Sciatic nerve (tissue), 2 donors: ENCODE measurements at regions not wholly inside any gene's neighbourhood (a gene's known extent, or its start where the extent isn't known, plus 50 kb on each side); places are given as distances from the start of the nearest gene placed in this dataset.

Source experiments
- ATAC-seq: fragments of 200-7000 bp; cut with Tn5 transposase; one replicate; pipeline ENCODE4 v1.9.1; 2020; ENCODE audit warnings: mild to moderate bottlenecking, moderate library complexity
- DNase-seq: peaks from one replicate; pipeline ENCODE4 v3.0.0-alpha.2; 2020; ENCODE audit warnings: low spot score
- intact Hi-C: fragments of 100-400 bp; cut with DNase I; formaldehyde crosslinking; loops from one replicate; pipeline ENCODE4 v1.14.2; 2022
- donor health status: DM: no; HTN: no; CAD: no.
- donor health status: DM: no; HTN: no; CAD: no.

DNA sequence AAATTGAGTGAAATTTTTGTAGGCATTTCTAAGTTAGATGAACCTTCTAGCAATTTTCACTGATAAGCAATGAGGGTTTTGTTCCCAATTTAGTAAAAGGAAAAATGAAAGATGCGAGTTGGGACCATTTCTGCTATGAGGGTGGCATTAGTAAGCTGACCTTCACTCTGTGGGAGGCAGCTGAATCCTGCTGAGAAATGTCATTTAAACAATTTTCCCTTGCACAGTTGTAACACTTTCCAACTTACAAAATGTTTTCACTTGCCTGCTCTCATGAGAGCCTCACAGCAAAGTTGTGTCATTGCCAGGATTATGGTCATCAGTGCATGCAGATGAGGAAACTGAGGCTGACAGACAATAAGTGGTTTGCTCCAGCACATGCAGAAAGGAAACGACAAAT, 527.7 kb downstream of the TNS1 start:
- intact Hi-C loops: no loop called here
- ATAC-seq (peak; percentile 20), DNase-seq (no peak)

DNA sequence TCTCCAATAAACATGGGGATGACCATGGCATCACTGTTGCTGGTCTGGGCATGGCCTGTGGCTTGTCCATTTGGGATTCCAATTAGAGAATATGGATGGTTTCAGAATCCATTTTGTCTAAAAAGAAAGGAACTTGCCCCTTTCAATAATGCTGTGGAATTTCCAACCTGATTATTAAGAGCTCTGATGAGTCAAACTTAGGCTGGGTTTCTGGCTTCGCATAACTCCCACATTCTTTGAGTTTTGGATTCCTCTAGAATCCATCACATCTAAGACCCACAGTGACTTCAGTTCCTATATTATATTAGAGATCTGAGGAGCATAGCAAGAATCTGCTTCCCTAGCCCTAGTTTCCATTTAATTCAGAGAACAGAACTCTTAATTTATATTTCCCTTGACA, 531.5 kb downstream of the TNS1 start:
- intact Hi-C loops: no loop called here
- ATAC-seq (no peak), DNase-seq (no peak)

DNA sequence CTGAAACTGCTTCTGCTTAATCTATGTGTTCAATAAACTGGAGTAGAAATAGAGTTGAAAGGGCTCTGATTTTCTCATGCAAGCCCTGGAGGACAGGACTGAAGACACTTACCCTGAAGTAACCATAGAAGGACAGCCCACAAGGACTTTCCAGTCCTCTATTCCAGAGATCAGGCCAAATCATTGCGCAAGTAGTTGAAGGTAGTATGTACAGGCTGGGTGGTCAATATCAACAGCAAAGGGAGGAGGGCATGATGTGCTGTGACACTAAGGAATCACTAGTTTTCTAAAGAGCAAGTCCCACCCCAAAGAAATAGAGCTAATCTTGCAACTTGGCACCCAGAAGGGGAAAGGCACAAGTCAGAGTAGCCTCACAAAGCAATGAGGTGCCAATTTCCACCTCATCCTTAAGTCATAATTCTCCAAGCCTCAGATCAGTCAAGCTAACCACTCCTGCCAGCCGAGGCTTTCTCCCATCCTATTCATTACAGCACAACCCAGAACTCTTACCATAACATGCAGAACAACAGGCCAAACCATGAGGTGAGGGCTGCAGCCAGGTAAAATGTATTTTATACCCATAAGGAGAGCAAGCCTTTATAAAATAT, 533.5 kb downstream of the TNS1 start:
- DNase-seq (no peak), ATAC-seq (peak; percentile 40)
- intact Hi-C loops: no loop called here

DNA sequence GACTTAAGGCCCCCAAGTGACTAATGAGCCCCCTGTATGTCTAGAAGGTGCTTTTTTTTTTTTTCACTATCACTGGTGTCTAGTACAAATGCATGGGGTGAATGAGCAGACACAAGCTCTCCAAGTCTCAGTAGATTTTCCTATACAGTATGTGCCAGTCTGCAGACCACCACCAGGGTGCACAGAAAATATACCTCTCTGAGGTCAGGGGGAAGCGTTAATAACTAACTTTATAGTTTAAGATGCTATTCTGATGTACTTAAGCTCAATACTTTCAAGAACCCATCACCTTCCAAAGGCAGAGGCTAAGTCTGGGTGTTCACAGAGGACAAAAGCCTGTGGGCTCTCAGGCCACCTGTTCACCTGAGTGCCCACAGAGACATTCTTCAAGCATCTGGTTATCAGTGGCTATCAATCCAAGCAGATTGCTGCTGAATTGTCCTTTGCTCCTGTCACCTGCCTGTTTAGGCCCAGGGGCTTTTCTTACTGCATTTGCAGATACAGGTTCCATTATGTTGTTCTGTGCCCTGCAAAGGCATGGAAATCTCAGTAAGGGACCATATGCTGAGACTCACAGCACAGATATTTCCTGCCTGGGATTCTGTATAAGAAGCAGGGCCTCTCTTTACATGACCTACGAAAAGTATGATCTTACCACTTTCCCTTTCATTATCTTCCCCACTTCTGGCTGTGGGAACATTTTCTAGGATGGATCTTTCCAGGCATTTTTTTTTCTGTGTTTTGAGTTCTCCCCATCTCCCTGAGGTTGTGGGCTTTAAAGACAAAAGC, 534.6 kb downstream of the TNS1 start:
- ATAC-seq (no peak), DNase-seq (no peak)
- intact Hi-C loops: no loop called here

DNA sequence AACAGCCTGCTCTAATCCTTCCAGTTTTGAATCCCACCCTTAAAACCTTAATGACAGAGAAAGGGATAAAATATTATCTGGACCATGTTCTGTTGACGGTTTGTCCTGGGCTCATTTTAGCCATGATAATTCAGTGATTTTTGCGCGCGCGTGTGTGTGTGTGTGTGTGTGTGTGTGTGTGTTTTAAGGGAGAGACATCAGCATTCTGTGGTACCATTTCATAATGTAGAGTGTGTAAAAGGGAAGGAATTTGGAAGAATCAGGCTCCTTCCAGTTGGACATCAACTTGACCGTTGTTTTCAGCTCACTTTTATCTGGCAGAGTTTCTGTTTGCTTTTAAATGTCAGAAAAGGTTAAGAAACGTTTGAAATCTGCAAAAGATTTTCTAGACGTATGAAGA, 535.5 kb downstream of the TNS1 start:
- ATAC-seq (peak; percentile 87), DNase-seq (no peak)
- intact Hi-C loops: no loop called here

DNA sequence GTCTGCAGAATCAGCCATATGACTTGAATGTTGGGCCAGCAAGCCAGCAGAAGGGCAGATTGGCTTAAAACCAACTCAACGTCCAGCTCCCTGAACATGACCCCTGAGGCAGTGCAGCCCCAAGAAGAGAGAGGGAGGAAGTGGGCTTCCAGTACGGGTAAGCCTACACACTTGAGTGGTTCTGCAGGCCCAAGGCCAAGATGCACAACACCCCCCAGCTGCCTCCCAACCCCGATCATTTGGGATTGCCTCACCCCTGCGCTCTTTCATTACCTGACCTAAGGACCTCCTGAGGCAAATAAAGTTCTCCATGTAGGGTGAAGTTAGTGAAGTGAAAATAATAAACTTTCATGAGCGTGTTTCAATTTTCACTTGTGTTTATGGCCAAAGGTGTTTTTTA, 536.0 kb downstream of the TNS1 start:
- peak; percentile 74 for ATAC-seq
- intact Hi-C loops: no loop called here
- DNase-seq: peak; percentile 67

DNA sequence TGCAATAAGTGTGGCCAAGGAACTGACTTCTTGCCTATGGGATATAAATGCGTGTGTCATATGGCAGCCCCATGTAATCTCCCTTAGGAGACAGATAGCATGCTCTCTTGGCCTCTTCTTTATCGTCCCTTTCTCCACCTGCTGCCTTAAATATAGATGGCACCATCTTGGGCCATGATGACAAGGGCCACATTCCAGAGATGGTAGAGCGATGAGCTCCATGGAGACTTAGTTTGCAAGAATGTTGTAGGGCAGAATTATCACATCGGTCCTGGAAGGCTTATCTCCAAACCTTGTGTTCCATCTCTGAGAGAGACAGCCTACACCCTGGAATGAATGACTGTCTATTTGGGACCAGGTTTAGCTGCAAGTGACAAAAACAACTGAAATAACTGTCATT, 536.7 kb downstream of the TNS1 start:
- intact Hi-C loops: no loop called here
- no peak for ATAC-seq
- DNase-seq: no peak

DNA sequence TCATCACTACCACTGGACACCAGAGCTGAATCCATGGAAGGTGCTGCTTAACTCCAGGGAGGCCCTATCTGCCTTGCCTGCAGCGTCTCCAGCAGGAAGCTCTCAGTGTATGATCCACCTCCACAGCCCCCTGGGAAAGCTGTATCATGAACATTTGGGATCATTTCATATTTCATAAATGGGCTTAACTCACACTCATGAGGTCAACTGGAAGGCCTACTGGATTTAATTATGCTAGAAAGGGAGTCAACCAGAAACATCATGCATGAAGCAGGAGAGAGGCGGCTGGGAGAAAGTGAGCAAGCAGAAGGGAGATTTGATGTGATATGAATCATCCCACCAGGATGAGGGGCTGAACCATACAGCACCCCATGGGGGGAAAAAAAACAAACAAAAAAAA, 537.7 kb downstream of the TNS1 start:
- DNase-seq: no peak
- intact Hi-C loops: no loop called here
- no peak for ATAC-seq

DNA sequence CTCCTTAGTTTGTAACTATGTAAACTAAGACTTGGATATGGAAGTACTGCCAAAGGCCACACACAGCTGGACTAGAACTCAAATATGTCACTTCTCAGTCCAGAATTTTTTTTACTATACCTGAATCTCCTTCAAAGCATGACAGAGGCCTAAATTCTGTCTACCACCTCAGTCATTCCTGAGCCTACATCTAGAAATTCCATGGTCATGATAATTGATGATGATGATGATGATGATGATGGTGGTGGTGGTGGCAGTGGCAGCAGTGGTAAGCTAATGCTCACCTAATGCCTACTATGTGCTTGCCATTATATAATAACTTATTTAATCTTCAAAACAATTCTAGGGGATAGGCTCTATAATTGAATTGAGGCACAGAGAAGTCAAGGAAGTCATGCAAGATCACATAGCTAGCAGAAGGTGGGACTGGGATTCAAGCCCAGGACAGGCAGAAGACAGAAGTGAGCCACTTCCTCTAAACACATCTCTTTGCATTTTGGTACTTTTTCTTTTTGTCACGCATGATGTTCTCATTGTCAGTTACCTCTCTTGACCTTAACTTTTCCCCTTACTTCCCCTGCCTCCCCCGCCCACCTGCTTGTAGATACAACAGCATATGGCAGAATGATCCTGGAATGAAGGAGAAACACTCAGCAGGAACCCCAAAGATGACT, 539.3 kb downstream of the TNS1 start:
- no peak for ATAC-seq
- intact Hi-C loops: no loop called here
- no peak for DNase-seq

DNA sequence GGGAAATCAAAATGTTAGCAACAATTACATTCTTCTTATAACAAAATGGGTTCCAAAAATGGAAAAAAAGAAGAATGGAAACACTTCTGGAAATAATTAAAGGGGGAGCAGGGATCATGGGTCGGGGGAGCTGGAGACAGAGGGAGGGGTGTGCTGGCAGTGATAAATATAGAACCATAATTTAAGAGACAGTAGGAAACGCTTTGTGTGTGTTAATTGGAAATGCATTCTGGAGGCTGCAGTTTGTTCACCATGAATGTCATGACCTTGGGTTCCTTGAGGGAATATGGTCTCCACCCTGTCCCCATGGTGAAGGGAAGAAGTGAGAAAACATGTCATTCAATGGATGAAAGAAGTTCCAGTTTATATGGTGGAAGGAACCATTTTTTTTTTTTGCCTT, 540.7 kb downstream of the TNS1 start:
- no peak for DNase-seq
- intact Hi-C loops: no loop called here
- ATAC-seq: no peak

DNA sequence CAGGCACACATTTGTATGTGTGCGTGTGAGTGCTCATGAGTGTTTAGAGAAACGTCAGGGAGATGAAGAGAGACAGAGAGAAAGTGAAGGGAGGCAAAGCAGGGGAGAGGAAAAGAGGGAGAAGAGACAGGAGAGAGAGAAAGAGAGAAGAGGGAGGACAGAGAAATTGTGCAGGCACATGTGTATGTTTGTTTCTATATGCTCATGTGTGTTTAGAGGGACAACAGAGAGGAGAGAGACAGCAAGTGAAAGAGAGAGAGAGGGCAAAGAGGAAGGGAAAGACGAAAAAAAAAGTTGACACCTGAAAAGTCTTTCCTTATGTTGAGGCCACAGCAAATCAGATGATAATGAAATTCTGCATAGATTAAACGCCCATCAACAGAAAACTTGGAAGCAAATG, 541.1 kb downstream of the TNS1 start:
- ATAC-seq (no peak), DNase-seq (no peak)
- intact Hi-C loops: no loop called here

DNA sequence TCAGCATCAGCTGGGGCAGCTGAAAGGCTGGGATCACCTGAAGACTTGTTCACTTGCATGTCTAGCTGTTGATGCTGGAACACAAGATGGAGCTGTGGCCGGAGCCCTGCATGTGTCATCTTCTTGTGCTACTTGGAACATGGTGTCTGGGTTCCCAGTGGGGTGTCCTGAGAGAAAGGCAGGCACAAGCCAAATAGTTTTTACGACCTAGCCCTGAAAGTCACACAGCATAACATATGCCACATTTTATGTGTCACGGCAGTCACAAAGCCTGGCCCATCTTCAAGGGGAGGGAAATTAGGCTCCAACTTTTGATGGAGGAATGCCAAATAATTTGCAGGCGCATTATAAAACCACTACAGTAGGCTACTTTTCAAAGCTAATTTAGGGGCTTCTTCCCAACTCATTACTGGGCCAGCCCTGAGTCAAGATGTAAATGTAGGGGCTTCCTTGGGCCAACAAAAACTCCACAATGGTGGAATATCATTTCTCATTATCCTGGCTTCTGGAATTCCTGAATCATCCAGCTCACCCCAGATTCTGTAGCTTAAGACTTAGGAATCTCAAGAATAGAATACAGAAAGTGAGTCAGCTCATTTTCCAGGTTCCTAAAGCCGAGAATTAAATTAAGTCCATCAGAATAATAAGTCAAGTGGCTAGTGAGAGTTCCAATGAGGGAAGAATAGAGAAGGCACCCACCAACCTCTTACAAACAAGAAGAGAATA, 543.0 kb downstream of the TNS1 start:
- intact Hi-C loops: no loop called here
- ATAC-seq (no peak), DNase-seq (no peak)

DNA sequence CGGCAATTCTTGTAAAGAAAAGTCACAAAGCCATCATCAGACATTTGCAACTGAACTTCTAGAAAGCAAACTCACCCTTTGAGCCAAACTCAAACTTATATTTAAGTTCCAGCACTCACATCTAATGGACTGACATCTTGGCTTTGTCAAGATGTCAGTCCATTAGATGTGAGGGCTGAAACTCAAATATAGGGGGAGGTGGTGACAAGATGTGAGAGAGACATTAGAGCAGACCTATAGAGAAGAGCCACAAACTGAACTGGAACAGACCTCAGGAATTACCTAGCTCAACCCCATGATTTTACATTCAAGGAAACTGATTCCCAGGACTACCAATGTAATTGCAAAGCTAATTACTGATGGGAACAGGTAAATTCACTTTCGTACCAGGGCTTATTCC, 543.8 kb downstream of the TNS1 start:
- intact Hi-C loops: no loop called here
- ATAC-seq (no peak), DNase-seq (no peak)

DNA sequence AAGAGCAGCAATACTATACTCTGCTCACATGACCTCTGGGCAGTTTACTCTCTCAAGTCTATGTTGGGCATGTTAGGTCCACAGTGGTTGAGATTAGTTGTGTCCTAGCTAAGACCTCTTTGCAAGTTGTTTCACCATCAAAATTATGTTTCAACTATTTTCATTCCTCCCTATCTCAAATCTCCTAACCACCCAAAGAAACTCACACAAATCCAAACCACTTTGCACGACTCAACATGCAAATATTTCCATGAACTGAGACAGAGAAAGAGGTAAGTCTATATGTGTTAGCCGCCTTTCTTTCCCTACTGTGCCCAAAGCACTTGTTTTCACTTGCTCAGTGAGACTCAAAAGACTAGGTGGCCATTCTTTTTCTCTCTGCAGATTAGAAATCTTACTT, 546.8 kb downstream of the TNS1 start:
- ATAC-seq: no peak
- DNase-seq: no peak
- intact Hi-C loops: no loop called here

DNA sequence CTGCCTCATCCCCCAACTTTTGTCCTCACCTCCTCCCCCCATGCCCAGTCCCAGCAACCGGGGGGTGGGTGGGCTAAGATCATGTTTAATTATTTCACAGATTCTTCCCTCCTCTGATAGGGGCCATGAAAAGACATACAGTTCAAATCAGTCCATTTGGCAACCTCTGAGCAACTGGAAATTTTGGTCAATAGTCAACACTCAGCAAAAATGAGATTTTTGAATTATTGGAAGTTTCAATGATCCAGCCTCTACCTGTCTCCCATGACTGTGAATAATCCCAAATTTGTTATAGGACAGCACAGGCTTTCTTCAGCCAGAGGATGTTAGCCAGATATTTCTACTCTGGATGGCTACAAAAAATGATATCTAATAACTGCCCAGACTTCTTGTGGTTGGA, 549.9 kb downstream of the TNS1 start:
- ATAC-seq (no peak), DNase-seq (no peak)
- intact Hi-C loops: no loop called here

DNA sequence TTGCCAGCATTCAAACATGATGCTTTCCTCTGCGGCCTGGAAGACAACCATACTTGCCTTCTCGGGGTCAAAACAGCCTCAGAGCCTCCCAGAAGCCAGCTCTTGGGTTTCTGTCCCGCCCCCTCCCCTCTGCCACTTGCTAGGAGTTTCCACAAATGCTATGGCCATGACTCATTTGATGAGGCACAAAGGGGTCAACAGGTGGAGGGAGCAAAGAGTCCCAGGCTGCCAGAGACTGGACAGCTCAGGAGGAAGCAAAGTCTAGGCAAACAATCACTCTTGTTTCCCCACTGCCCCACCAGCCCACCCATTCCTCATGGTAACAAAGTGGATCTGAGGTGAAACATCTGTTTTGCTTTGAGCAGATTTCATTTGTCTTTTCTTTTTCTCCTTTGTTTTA, 551.1 kb downstream of the TNS1 start:
- intact Hi-C loops: no loop called here
- ATAC-seq (peak; percentile 74), DNase-seq (no peak)

DNA sequence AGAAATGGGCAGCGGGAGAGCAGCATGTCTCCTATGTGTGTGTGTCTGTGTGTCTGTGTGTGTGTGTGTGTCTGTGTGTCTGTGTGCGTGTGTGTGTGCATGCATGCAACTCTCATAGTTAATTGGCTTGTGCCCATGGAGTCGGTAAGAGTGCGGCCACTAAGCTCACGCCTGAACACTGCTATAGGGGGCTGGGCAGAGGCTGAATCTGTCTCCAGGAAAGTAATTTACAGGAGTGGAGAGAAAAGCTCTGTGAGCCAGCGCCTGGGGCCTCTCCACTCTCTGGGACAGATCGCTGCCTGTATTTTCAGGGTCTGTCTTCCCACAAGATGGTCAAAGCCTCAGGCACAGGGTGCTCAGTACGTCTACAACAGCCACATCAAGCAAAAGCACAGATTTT, 553.4 kb downstream of the TNS1 start:
- ATAC-seq (no peak), DNase-seq (no peak)
- intact Hi-C loops: no loop called here

DNA sequence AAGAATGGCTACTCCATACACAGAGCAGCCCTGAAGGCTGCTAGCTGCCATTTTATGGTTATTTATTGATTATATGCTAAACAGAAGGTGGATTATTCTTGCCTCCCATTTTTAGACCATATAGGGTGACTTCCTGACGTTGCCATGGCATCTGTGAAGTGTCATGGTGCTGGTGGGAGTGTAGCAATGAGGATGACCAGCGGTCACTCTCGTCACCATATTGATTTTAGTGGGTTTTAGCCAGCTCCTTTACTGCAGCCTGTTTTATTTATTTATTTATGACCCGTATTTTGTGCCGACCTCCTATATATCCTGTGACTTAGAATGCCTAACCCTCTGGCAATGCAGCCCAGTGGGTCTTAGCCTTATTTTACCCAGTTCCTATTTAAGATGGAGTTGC, 553.9 kb downstream of the TNS1 start:
- intact Hi-C loops: no loop called here
- DNase-seq (no peak), ATAC-seq (no peak)

DNA sequence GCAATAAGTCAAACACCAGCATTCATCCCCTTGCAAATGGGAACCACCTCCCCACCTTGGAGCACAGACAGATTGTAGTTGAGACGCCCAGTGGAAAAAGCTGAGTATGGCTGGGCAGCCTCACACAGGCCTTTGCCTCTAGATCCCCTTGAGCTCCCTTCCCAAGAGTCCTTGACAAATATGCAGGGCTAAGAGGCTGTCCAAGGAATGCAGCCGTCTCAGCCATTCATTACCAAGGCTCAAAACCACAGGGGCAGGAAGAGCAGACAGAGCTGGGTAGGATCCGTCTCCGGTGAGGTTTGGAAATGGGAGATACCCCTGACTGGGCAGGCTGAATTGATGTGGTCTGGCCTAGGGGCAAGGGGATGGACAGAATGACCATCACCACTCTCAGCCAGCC, 557.1 kb downstream of the TNS1 start:
- DNase-seq (no peak), ATAC-seq (peak; percentile 77)
- intact Hi-C loops: no loop called here

DNA sequence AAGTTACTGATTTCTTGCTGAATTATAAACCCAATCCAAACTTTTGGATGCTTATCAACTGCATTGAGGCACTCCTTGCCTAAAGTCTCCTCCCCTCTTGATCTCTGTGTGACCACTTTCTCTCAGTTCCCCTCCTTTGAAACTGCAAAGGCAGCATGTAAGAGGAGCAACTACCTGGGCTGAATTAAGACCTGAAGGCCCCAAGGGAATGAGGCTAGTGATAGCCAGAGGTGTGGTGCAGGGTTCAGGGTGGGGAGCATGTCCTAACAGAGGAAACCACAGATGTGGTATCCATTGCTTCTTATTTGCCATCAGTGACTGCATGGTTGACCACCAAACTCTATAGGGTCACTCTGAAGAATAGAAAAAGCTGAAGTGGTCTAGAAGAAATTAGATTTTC, 557.9 kb downstream of the TNS1 start:
- intact Hi-C loops: no loop called here
- DNase-seq (no peak), ATAC-seq (no peak)
